Hepatocyte (in vitro differentiated cells): ENCODE measurements at regions not wholly inside any gene's neighbourhood (a gene's known extent, or its start where the extent isn't known, plus 50 kb on each side); places are given as distances from the start of the nearest gene placed in this dataset.

ENCODE experiments used
- EZH2 ChIP-seq: fragments of 200-600 bp; sonication (generic); IDR thresholded peaks from 2 replicates; pipeline ENCODE4 v1.6.1; 2016; ENCODE audit warnings: antibody characterized with exemption, mild to moderate bottlenecking, borderline replicate concordance
- EZH2phosphoT487 ChIP-seq: fragments of 200-600 bp; sonication (generic); IDR thresholded peaks from one replicate; pipeline ENCODE4 v1.6.1; 2018; ENCODE audit warnings: antibody characterized with exemption, mild to moderate bottlenecking, low read depth, moderate library complexity; ENCODE audit not compliant: unreplicated experiment, severe bottlenecking
- TF ChIP-seq, protein P1 (sequence below): fragments of 200-600 bp; sonication (generic); IDR thresholded peaks from 2 replicates; pipeline ENCODE4 v1.5.1; 2016; ENCODE audit warnings: antibody characterized with exemption, mild to moderate bottlenecking; ENCODE audit not compliant: poor library complexity

DNA sequence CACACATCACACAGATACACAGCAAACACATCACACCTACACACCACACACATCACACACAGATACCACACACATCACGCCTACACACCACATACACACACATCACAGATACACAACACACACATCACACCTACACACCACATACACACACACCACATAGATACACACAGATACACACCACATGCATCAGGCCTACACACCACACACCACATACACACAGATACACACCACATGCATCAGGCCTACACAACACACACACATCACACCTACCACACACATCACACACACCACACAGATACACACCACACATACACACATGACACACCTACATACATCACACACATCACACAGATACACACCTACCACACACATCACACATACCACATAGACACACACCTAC lies 158.8 kb downstream of the NDUFA10 start:
- TF ChIP-seq, protein P1, sequence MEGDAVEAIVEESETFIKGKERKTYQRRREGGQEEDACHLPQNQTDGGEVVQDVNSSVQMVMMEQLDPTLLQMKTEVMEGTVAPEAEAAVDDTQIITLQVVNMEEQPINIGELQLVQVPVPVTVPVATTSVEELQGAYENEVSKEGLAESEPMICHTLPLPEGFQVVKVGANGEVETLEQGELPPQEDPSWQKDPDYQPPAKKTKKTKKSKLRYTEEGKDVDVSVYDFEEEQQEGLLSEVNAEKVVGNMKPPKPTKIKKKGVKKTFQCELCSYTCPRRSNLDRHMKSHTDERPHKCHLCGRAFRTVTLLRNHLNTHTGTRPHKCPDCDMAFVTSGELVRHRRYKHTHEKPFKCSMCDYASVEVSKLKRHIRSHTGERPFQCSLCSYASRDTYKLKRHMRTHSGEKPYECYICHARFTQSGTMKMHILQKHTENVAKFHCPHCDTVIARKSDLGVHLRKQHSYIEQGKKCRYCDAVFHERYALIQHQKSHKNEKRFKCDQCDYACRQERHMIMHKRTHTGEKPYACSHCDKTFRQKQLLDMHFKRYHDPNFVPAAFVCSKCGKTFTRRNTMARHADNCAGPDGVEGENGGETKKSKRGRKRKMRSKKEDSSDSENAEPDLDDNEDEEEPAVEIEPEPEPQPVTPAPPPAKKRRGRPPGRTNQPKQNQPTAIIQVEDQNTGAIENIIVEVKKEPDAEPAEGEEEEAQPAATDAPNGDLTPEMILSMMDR: no peak
- TF ChIP-seq EZH2 (no peak), EZH2phosphoT487 (no peak)
